ENCODE measurements at regions not wholly inside any gene's neighbourhood (a gene's known extent, or its start where the extent isn't known, plus 50 kb on each side); places are given as distances from the start of the nearest gene placed in this dataset.
"Not testable (repeated sequence)": the region's sequence is repeated elsewhere in the genome, so short reads cannot be mapped to it uniquely, and the experiment has no call there.

- no peak for DNase-seq (ENCODE audit: low spot score)
These were observed 208.2 kb upstream of the CMC1 start for GRCh38 chr3:28033059-28033784.

- DNase-seq (ENCODE audit: low spot score) = no peak
These were observed 204.5 kb upstream of the CMC1 start for GRCh38 chr3:28036599-28037575.

DNA sequence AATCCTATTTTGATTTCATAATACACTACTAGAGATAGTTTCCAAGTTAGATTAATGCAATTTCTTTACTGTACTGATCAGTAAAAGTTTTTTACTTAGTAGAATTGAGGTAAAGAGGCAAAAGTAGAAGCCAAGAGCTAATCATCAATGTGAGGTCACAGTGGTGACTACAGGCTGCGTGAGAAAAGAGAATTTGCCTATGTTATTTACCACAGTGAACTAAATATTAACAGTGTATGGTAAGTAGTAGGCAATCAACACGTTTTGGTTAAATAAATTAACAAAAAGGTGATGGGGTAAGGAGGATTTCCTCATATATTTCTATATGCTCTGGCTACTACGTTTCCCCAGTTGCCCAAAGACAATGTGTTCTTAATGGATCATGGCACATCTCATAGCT, 202.2 kb upstream of the CMC1 start:
- DNase-seq (ENCODE audit: low spot score) = no peak

GRCh38 chr3:28039829-28040228, 201.6 kb upstream of the CMC1 start:
- DNase-seq (ENCODE audit: low spot score) = no peak

- DNase-seq (ENCODE audit: low spot score) = no peak
These were observed 199.3 kb upstream of the CMC1 start for GRCh38 chr3:28042095-28042635.

- DNase-seq (ENCODE audit: low spot score) = no peak
These were observed 198.7 kb upstream of the CMC1 start for GRCh38 chr3:28042707-28043106.

- DNase-seq (ENCODE audit: low spot score) = no peak
These were observed 191.3 kb upstream of the CMC1 start for GRCh38 chr3:28050120-28050519.

- DNase-seq (ENCODE audit: low spot score) = peak; percentile 62
These were observed 190.5 kb upstream of the CMC1 start for GRCh38 chr3:28050885-28051284.

GRCh38 chr3:28053759-28054158, 187.7 kb upstream of the CMC1 start:
- DNase-seq (ENCODE audit: low spot score) = no peak

DNA sequence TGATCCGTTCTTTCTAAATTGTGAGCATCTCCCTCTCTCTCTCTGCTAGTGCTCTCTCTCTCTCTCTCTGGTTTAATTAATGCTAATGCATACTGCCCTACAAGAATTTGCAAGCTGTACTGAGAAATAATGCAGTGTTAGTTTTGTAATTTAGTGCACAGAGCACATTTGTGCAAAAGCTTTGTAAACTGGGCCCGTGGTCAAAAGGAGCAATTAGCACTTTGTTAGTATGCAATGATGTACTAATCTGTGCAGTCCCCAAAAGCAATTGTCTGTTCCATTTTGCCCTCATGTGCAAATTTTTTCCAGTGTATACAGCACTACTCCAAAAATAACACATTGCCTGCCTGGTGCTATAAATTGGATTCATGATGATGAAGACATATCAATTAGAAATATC, 184.6 kb upstream of the CMC1 start:
- no peak for DNase-seq (ENCODE audit: low spot score)

DNA sequence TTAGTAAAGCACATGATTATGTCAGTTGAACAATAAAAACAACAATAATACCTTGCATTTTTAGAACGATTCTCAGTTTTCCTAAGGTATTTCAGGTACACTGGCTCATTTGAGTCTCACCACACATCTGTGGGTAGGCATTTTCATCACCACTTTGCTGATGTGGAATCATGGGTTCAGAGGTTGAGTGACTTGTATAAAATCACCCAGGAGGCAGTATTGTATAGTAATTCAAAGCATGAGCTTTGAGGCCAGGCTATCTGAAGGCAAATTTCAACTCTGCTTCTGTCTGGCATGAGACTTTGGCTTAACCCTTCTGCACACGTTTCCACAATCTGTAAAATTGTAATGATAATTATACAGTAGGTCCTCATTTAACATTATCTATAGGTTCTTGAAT, 183.9 kb upstream of the CMC1 start:
- no peak for DNase-seq (ENCODE audit: low spot score)

DNA sequence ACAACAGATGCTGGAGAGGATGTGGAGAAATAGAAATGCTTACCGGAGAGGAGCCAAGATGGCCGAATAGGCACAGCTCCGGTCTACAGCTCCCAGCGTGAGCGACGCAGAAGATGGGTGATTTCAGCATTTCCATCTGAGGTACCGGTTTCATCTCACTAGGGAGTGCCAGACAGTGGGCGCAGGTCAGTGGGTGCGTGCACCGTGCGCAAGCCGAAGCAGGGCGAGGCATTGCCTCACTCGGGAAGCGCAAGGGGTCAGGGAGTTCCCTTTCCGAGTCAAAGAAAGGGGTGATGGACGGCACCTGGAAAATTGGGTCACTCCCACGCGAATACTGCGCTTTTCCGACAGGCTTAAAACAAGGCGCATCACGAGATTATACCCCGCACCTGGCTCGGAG, 182.2 kb upstream of the CMC1 start:
- DNase-seq (ENCODE audit: low spot score) = not testable (repeated sequence)

- no peak for DNase-seq (ENCODE audit: low spot score)
These were observed 175.4 kb upstream of the CMC1 start for GRCh38 chr3:28066020-28066419.

DNA sequence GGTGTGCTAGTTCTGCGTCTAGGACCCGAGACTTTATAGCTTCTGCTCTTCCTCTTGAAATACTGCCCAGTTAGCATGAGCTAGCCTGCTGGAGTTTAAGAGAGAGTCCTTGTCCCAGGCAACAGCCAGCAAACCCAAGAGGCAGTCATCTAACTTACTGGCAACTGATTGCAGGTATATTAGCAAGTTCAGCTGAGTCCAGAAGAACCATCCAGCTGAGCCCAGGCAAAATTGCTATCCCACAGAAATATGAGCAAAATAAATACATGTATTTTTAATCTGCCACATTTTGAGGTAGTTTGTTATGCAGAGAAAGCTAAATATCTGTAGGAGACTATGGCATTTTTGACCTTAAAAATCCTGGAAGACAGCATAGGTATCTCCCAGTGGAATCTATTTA, 174.4 kb upstream of the CMC1 start:
- no peak for DNase-seq (ENCODE audit: low spot score)

DNA sequence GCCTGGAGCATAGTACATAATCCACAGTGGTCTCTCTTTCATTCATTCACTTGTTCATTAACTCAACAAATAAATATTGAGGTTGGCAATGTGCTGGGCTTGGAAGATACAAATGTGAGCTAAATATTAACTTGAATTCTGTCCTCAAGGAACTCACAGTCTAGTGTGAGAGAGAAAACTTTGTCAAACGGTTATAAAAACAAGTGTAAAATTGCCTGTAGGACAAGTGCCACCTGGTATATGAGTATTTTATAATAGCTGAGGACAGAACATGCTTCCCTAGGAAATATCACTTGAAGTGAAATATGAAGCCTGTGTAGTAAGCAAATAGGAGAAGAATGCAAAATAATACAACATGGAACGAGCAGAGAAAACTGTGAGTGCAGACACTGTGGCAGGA, 173.1 kb upstream of the CMC1 start:
- no peak for DNase-seq (ENCODE audit: low spot score)

DNA sequence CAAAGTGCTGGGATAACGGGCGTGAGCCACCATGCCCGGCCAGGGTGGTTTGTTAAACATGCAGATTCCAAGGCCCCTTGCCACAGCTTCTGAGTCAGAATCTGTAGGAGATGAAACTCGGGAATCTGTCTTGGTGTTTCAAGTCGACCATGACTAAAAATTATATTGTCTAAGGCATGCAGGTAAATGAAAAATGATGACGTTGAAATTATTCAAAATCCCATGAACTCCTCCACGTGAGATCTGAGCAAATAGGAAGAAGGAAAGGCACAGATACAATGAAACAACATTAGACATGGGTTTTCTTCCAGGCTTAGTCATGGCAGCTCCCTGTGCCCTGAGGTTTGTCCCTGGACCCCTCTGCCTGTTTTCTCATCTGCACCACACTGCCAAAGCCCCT, 172.0 kb upstream of the CMC1 start:
- no peak for DNase-seq (ENCODE audit: low spot score)

GRCh38 chr3:28076246-28076645, 165.2 kb upstream of the CMC1 start:
- DNase-seq (ENCODE audit: low spot score) = no peak

DNA sequence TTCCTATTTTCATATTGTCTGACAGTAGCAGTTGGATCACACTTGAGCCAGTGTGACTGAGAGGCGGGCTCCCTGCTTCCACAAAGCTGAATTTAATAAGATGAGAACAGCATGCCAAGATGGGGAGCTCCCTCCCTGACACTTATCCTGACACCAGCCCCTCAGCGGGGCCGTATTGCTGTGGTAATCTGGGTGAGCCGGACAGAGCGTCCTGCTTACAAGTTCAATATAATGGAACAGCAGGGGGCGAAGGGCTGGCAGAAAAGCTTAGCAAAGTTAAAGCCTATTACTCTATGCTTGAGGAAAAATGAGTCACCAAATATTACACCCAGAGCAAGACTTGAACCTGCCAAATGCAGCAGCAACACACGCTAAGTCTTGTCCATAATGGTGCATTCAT, 163.8 kb upstream of the CMC1 start:
- DNase-seq (ENCODE audit: low spot score) = no peak

DNA sequence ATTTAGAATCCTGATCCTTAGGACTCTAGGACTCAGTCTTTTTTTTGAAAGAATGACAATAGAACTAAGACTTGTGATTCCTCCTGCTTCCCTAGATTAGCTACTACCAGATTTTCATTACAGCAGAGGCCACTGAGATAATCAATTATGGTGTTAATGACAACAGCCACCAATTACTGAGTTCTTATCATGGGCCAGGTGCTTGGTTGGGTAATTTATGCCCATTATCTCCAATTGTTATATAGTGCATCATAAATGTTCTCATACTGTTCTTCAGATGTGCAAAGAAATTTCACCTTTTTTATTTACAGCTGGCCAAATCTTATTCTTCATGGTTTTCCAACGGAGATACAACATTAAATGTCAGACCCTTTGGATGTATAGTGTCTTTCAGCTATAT, 162.9 kb upstream of the CMC1 start:
- DNase-seq (ENCODE audit: low spot score) = no peak

GRCh38 chr3:28080716-28081115, 160.7 kb upstream of the CMC1 start:
- no peak for DNase-seq (ENCODE audit: low spot score)

DNA sequence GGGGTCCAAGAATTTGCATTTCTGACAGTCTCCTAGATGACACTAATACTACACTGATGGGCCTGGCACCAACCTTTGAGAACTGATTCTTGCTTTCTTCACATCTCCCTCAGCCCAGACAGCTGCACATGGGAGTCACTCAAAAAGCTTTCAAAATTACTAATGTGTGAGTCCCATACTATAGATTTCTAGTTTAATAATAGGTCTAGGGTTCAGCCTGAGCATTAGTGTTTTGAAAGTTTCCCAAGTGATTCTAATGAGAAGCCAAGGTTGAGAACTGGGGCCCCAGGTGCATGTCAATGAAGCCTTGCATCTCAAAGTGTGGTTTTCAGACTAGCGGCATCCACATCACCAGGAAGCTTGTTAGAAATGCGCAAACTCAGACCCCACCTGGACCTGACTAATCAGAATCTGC, 159.9 kb upstream of the CMC1 start:
- no peak for DNase-seq (ENCODE audit: low spot score)

- no peak for DNase-seq (ENCODE audit: low spot score)
These were observed 153.8 kb upstream of the CMC1 start for GRCh38 chr3:28087591-28087990.

Measured in CD4-positive, alpha-beta T cell treated with Interleukin-15 for 4 hours (primary cell).